ENCODE measurements at regions not wholly inside any gene's neighbourhood (a gene's known extent, or its start where the extent isn't known, plus 50 kb on each side); places are given as distances from the start of the nearest gene placed in this dataset.

DNA sequence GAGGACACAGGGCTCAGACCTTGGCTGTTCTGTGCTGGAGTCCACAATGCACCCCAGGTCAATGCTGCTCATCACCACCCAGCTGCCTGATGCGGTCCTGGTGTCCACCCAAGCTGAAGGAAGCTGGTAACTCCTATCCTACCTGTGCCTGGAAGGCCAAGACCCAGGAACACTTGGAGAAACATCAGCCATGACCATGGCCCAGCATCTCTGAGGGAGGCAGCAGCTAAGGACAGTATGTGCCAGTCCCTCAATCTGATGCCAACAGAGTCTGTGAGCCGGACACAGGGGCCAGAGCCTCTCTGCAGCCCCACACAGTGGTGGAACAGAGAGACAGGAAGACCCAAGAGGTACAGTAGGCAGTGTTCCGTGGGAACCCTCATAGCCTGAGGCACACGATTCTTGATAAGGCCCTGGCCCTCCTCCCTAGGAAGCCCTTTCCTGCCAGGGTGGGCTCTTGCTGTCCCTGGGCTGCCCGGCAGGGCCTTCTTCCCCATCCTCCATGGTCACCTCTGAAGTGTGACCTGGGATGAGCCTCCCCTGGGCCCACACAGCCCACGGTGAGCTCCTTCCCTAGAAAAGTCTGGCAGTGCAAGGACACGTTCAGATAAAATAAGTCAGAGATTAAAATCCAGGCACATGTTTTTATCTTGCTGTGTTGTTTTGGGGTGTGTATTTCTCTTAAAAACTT lies 170.7 kb downstream of the THBS2 start:
- DNase-seq = no peak
- Histone ChIP-seq H3K27ac (no peak overlapping the region), H3K9me3 (ENCODE audit: insufficient read depth, low read depth) (no peaks in the 10 kb centered on the region), H3K4me3 (no peak overlapping the region), H3K27me3 (ENCODE audit: insufficient read depth, low read depth) (peaks cover 56% of the 10 kb centered on the region), H3K4me2 (no peak overlapping the region), H3K9me2 (ENCODE audit: insufficient read depth) (no peaks in the 10 kb centered on the region), H3F3A (ENCODE audit: insufficient read depth, low read depth) (no peaks in the 10 kb centered on the region), H2AFZ (no peak overlapping the region), H3K79me2 (ENCODE audit: low read depth) (no peaks in the 10 kb centered on the region), H3K4me1 (replicated peaks; ENCODE audit: insufficient read depth) (no peaks in the 10 kb centered on the region), H3K36me3 (ENCODE audit: low read depth) (no peaks in the 10 kb centered on the region), H4K20me1 (ENCODE audit: insufficient read depth) (no peaks in the 10 kb centered on the region)
- CTCF ChIA-PET = no interaction called here
- POLR2A ChIA-PET (ENCODE audit: unreplicated experiment) = no interaction called here
- no TSS peak for BruUV-seq (replicated peaks)
- intact Hi-C loops (cut with micrococcal nuclease; ENCODE audit: unreplicated experiment) = no loop called here
- TF ChIP-seq, protein P1, sequence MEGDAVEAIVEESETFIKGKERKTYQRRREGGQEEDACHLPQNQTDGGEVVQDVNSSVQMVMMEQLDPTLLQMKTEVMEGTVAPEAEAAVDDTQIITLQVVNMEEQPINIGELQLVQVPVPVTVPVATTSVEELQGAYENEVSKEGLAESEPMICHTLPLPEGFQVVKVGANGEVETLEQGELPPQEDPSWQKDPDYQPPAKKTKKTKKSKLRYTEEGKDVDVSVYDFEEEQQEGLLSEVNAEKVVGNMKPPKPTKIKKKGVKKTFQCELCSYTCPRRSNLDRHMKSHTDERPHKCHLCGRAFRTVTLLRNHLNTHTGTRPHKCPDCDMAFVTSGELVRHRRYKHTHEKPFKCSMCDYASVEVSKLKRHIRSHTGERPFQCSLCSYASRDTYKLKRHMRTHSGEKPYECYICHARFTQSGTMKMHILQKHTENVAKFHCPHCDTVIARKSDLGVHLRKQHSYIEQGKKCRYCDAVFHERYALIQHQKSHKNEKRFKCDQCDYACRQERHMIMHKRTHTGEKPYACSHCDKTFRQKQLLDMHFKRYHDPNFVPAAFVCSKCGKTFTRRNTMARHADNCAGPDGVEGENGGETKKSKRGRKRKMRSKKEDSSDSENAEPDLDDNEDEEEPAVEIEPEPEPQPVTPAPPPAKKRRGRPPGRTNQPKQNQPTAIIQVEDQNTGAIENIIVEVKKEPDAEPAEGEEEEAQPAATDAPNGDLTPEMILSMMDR (conservative IDR thresholded peaks at IDR 0.05) = no peak
- no peak for TF ChIP-seq EZH2 (IDR thresholded peaks at IDR 0.05; ENCODE audit: low read depth)

- Histone ChIP-seq H3K36me3 (ENCODE audit: low read depth) (no peaks in the 10 kb centered on the region), H3K9me3 (ENCODE audit: insufficient read depth, low read depth) (no peaks in the 10 kb centered on the region), H2AFZ (no peak overlapping the region), H3K9me2 (ENCODE audit: insufficient read depth) (no peaks in the 10 kb centered on the region), H4K20me1 (ENCODE audit: insufficient read depth) (no peaks in the 10 kb centered on the region), H3K27me3 (ENCODE audit: insufficient read depth, low read depth) (peaks cover 65% of the 10 kb centered on the region), H3K4me3 (no peak overlapping the region), H3K79me2 (ENCODE audit: low read depth) (no peaks in the 10 kb centered on the region), H3F3A (ENCODE audit: insufficient read depth, low read depth) (no peaks in the 10 kb centered on the region), H3K27ac (no peak overlapping the region), H3K4me1 (replicated peaks; ENCODE audit: insufficient read depth) (no peaks in the 10 kb centered on the region), H3K4me2 (no peak overlapping the region)
- CTCF ChIA-PET = no interaction called here
- intact Hi-C loops (cut with micrococcal nuclease; ENCODE audit: unreplicated experiment) = no loop called here
- no TSS peak for BruUV-seq (replicated peaks)
- DNase-seq = no peak
- POLR2A ChIA-PET (ENCODE audit: unreplicated experiment) = no interaction called here
- TF ChIP-seq, protein P1 (conservative IDR thresholded peaks at IDR 0.05) = no peak
- TF ChIP-seq EZH2 (IDR thresholded peaks at IDR 0.05; ENCODE audit: low read depth) = no peak
Observed at GRCh38 chr6:169082093-169082492, 171.6 kb downstream of the THBS2 start.

DNA sequence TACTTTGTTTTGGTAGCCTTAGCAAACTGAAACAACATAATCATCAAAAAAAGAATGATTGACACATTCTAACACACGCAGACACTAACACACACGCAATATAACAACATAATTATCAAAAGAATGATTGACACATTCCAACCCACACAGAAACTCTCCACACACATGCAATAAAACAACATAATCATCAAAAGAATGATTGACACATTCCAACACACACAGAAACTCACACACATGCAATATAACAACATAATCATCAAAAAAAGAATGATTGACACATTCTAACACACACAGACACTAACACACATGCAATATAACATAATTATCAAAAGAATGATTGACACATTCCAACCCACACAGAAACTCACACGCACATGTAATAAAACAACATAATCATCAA lies 172.4 kb downstream of the THBS2 start:
- BruUV-seq (replicated peaks) = no TSS peak
- no peak for TF ChIP-seq EZH2 (IDR thresholded peaks at IDR 0.05; ENCODE audit: low read depth)
- TF ChIP-seq, protein P1 (conservative IDR thresholded peaks at IDR 0.05) = no peak
- intact Hi-C loops (cut with micrococcal nuclease; ENCODE audit: unreplicated experiment) = no loop called here
- no peak overlapping the region for H2AFZ ChIP-seq
- no peak for DNase-seq
- H3K36me3 ChIP-seq (ENCODE audit: low read depth) = no peaks in the 10 kb centered on the region
- no peaks in the 10 kb centered on the region for H3K9me2 ChIP-seq (ENCODE audit: insufficient read depth)
- H3K27ac ChIP-seq = no peak overlapping the region
- H4K20me1 ChIP-seq (ENCODE audit: insufficient read depth) = no peaks in the 10 kb centered on the region
- H3K4me2 ChIP-seq = no peak overlapping the region
- H3K9me3 ChIP-seq (ENCODE audit: insufficient read depth, low read depth) = no peaks in the 10 kb centered on the region
- H3K79me2 ChIP-seq (ENCODE audit: low read depth) = no peaks in the 10 kb centered on the region
- H3K4me3 ChIP-seq = no peak overlapping the region
- H3K4me1 ChIP-seq (replicated peaks; ENCODE audit: insufficient read depth) = no peaks in the 10 kb centered on the region
- ChIA-PET POLR2A (ENCODE audit: unreplicated experiment) (no interaction called here), CTCF (no interaction called here)
- peaks cover 74% of the 10 kb centered on the region for H3K27me3 ChIP-seq (ENCODE audit: insufficient read depth, low read depth)
- H3F3A ChIP-seq (ENCODE audit: insufficient read depth, low read depth) = no peaks in the 10 kb centered on the region
